Astrocyte (in vitro differentiated cells and primary cell): ENCODE measurements at regions not wholly inside any gene's neighbourhood (a gene's known extent, or its start where the extent isn't known, plus 50 kb on each side); places are given as distances from the start of the nearest gene placed in this dataset.

Experiments
- DNase-seq: peaks from one replicate; pipeline ENCODE4 v3.0.0-alpha.2; 2010; ENCODE audit warnings: low read depth
- FAIRE-seq: peaks from 2 replicates; lab custom pipeline; 2011; peaks lifted over from hg19 to GRCh38; lab: Jason Lieb, UNC
- H2AFZ ChIP-seq: 2 replicates; pipeline ENCODE4 v1.6.0; 2012; ENCODE audit warnings: low read depth, low read length, inconsistent platforms
- H3K27ac ChIP-seq: 2 replicates; pipeline ENCODE4 v1.5.1; 2011; ENCODE audit warnings: low read depth, low read length, inconsistent platforms
- H3K27me3 ChIP-seq: 2 replicates; pipeline ENCODE4 v1.6.0; 2011; ENCODE audit warnings: low read length, inconsistent platforms; ENCODE audit not compliant: insufficient read depth
- H3K36me3 ChIP-seq: 2 replicates; pipeline ENCODE4 v1.5.1; 2011; ENCODE audit warnings: low read length, inconsistent platforms; ENCODE audit not compliant: insufficient read depth
- H3K4me1 ChIP-seq: 2 replicates; pipeline ENCODE4 v1.5.1; 2011; ENCODE audit warnings: low read length, inconsistent platforms; ENCODE audit not compliant: insufficient read depth
- H3K4me2 ChIP-seq: 2 replicates; pipeline ENCODE4 v1.6.0; 2012; ENCODE audit warnings: low read length, inconsistent platforms
- H3K4me3 ChIP-seq: 2 replicates; pipeline ENCODE4 v1.5.1; 2011; ENCODE audit warnings: low read depth, mild to moderate bottlenecking, low read length, inconsistent platforms; ENCODE audit not compliant: insufficient read depth
- H3K79me2 ChIP-seq: 2 replicates; pipeline ENCODE4 v1.6.0; 2012; ENCODE audit warnings: mild to moderate bottlenecking, low read length, inconsistent platforms; ENCODE audit not compliant: insufficient read depth
- H3K9ac ChIP-seq: 2 replicates; pipeline ENCODE4 v1.6.0; 2012; ENCODE audit warnings: mild to moderate bottlenecking, low read length, inconsistent platforms
- H3K9me3 ChIP-seq: 2 replicates; pipeline ENCODE4 v1.5.1; 2012; ENCODE audit warnings: low read depth, mild to moderate bottlenecking, low read length, inconsistent platforms; ENCODE audit not compliant: insufficient read depth
- H4K20me1 ChIP-seq: 2 replicates; pipeline ENCODE4 v1.6.0; 2012; ENCODE audit warnings: low read length, inconsistent platforms; ENCODE audit not compliant: insufficient read depth
- H3K27ac Mint-ChIP-seq: one replicate; pipeline ENCODE4 v1.8.0; 2021; ENCODE audit warnings: mild to moderate bottlenecking, mixed read lengths; ENCODE audit not compliant: unreplicated experiment
- H3K27me3 Mint-ChIP-seq: one replicate; pipeline ENCODE4 v1.8.0; 2021; ENCODE audit warnings: low read depth, mixed read lengths; ENCODE audit not compliant: unreplicated experiment
- H3K36me3 Mint-ChIP-seq: one replicate; pipeline ENCODE4 v1.8.0; 2021; ENCODE audit warnings: low read depth, mixed read lengths; ENCODE audit not compliant: unreplicated experiment
- H3K4me1 Mint-ChIP-seq: one replicate; pipeline ENCODE4 v1.8.0; 2021; ENCODE audit warnings: low read depth, mixed read lengths; ENCODE audit not compliant: unreplicated experiment
- H3K4me3 Mint-ChIP-seq: one replicate; pipeline ENCODE4 v1.8.0; 2021; ENCODE audit warnings: mild to moderate bottlenecking, moderate library complexity, mixed read lengths; ENCODE audit not compliant: unreplicated experiment
- H3K9me3 Mint-ChIP-seq: one replicate; pipeline ENCODE4 v1.8.0; 2021; ENCODE audit warnings: mild to moderate bottlenecking, mixed read lengths; ENCODE audit not compliant: unreplicated experiment
- CTCF ChIP-seq: IDR thresholded peaks from 2 replicates; pipeline ENCODE4 v1.5.1; 2011; ENCODE audit warnings: low read depth, mild to moderate bottlenecking, inconsistent platforms, low read length, moderate library complexity; ENCODE audit not compliant: insufficient read depth
- EZH2 ChIP-seq: IDR thresholded peaks from 2 replicates; pipeline ENCODE4 v1.6.1; 2012; ENCODE audit warnings: mild to moderate bottlenecking, low read length, inconsistent platforms; ENCODE audit not compliant: insufficient read depth

DNA sequence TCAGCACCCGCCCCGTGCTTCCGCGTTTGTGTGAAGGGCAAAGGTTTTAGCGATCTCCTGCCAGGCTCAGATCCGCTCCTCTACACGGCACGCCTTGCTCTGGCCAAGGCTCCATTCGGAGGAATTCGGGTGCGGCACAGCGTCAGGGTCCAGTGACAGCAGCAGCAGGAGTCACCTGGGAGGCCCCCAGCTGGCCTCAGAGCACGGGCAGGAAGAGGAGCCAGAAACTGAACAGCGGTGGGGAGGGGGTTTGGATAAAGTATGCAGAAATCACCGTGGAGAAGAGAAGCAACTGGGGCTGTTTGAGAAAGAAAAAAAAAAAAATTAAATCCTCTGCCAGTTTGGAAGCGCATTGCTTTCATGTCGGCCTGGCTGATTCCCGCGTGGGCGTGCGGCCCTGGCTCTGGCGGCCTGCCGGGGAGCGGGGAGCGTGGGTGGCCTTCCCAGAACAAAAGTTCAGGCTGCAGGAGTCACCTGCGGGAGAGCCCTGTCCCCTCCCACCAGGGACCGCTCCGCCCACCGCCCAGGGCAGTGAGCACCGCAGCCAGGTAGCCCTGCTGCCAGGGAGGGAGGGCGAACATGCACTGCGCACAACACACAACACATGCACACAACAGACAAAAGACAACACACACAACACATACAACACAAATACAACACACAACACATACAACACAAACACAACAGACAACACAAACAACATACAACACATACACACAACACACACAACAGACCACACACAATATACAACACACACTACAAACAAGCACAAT is 107.6 kb downstream of the ETS2 start:
- peaks cover 10% of the 10 kb centered on the region for H3K27me3 ChIP-seq
- H3K27ac ChIP-seq, result no peak overlapping the region
- H3K4me1 ChIP-seq, result peaks cover 15% of the 10 kb centered on the region
- no peak for TF ChIP-seq CTCF
- TF ChIP-seq EZH2, result no peak
- H3K9me3 ChIP-seq, result no peaks in the 10 kb centered on the region
- FAIRE-seq (peak; percentile 82), DNase-seq (peak; percentile 67)
- peak overlapping the region; percentile 1 for H3K9ac ChIP-seq
- H3K4me2 ChIP-seq, result peak overlapping the region; percentile 73
- no peaks in the 10 kb centered on the region for H4K20me1 ChIP-seq
- no peak overlapping the region for H3K4me3 ChIP-seq
- H3K9me3 Mint-ChIP-seq, result peaks cover 2% of the 10 kb centered on the region
- no peaks in the 10 kb centered on the region for H3K36me3 ChIP-seq
- peak overlapping the region; percentile 29 for H3K4me3 Mint-ChIP-seq
- peak overlapping the region; percentile 48 for H2AFZ ChIP-seq
- no peak overlapping the region for H3K27ac Mint-ChIP-seq
- H3K4me1 Mint-ChIP-seq, result peaks cover 4% of the 10 kb centered on the region
- no peaks in the 10 kb centered on the region for H3K79me2 ChIP-seq
- H3K27me3 Mint-ChIP-seq, result peaks cover 25% of the 10 kb centered on the region
- H3K36me3 Mint-ChIP-seq, result no peaks in the 10 kb centered on the region

DNA sequence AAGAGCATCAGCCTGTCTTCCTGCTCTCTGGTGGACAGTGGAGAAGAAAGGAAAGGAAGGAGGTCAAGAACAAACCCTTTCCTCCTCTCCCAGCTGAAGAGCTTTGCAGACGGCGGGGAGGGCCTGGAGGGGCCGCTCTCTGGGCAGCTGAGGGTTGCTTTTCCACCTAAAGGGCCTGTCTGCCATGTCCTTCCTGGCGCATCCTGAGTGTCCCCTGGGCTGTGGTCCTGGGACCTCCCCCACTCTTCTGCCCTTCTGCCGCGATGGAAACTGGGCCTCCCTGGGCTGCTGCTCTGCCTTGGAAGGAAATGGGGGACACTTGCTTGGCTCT is 107.0 kb downstream of the ETS2 start:
- DNase-seq, result no peak
- Mint-ChIP-seq H3K27ac (no peak overlapping the region), H3K9me3 (peaks cover 2% of the 10 kb centered on the region), H3K4me3 (no peak overlapping the region), H3K36me3 (no peaks in the 10 kb centered on the region), H3K4me1 (peaks cover 4% of the 10 kb centered on the region), H3K27me3 (peaks cover 26% of the 10 kb centered on the region)
- no peaks in the 10 kb centered on the region for H3K9me3 ChIP-seq
- FAIRE-seq, result no peak
- H3K79me2 ChIP-seq, result no peaks in the 10 kb centered on the region
- TF ChIP-seq CTCF (no peak), EZH2 (no peak)
- H4K20me1 ChIP-seq, result no peaks in the 10 kb centered on the region
- no peaks in the 10 kb centered on the region for H3K36me3 ChIP-seq
- no peak overlapping the region for H3K9ac ChIP-seq
- no peak overlapping the region for H3K27ac ChIP-seq
- H3K4me1 ChIP-seq, result peaks cover 15% of the 10 kb centered on the region
- H3K4me3 ChIP-seq, result no peak overlapping the region
- peak overlapping the region; percentile 48 for H2AFZ ChIP-seq
- peak overlapping the region; percentile 73 for H3K4me2 ChIP-seq
- H3K27me3 ChIP-seq, result peaks cover 10% of the 10 kb centered on the region

DNA sequence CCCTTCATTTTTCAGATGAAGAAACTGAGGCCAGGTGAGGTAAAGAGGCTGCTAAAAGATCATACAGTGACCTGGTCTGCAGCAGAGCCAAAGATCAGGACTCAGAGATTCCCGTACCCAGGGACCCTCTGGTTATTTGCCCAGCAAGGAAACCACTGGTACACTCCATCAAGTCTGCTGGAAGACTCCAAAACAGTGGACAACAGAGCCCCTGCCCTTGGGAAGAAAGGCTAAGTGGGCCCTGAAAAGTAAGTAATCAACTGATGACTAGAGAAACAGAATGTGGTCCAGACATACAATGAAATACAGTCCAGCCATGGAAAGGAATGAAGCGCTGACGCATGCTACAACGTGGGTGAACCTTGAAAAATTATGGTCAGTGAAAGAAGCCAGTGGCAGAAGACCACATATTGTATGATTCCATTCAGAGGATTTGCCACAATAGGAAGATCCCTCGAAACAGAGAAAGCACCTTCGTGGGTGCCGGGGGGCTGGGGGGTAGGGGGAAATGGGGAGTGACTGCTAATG is 106.4 kb downstream of the ETS2 start:
- no peak overlapping the region for H3K27ac Mint-ChIP-seq
- no peak overlapping the region for H3K4me3 Mint-ChIP-seq
- FAIRE-seq, result no peak

More for the DNA sequence above, 106.4 kb downstream of the ETS2 start:
- TF ChIP-seq EZH2 (no peak), CTCF (no peak)
- Histone ChIP-seq H3K27me3 (peaks cover 10% of the 10 kb centered on the region), H3K4me1 (peaks cover 15% of the 10 kb centered on the region), H3K4me3 (no peak overlapping the region), H3K9ac (no peak overlapping the region), H3K36me3 (no peaks in the 10 kb centered on the region), H4K20me1 (no peaks in the 10 kb centered on the region), H2AFZ (no peak overlapping the region), H3K4me2 (no peak overlapping the region), H3K27ac (no peak overlapping the region), H3K79me2 (no peaks in the 10 kb centered on the region), H3K9me3 (no peaks in the 10 kb centered on the region)
- peaks cover 4% of the 10 kb centered on the region for H3K4me1 Mint-ChIP-seq
- H3K9me3 Mint-ChIP-seq, result peaks cover 2% of the 10 kb centered on the region
- peaks cover 28% of the 10 kb centered on the region for H3K27me3 Mint-ChIP-seq
- DNase-seq, result peak; percentile 71
- no peaks in the 10 kb centered on the region for H3K36me3 Mint-ChIP-seq
